ENCODE measurements at regions not wholly inside any gene's neighbourhood (a gene's known extent, or its start where the extent isn't known, plus 50 kb on each side); places are given as distances from the start of the nearest gene placed in this dataset.

- Histone ChIP-seq H3K4me1 (no peaks in the 10 kb centered on the region), H3K9me3 (no peaks in the 10 kb centered on the region), H3K4me3 (ENCODE audit: low read depth, low read length) (no peak overlapping the region), H3K36me3 (ENCODE audit: control insufficient read depth, insufficient read depth, low read length) (no peaks in the 10 kb centered on the region), H3K27me3 (replicated peaks; ENCODE audit: control insufficient read depth, insufficient read depth, low read length) (no peaks in the 10 kb centered on the region)
- CTCF ChIA-PET, result interaction anchor here (1.0 kb wide), 1 partner anchor 153 kb away, joined by 5 read pairs; no protein-coding TSS in a partner anchor
- intact Hi-C loops (cut with micrococcal nuclease; ENCODE audit: unreplicated experiment), result loop anchor here (1.0 to 5.0 kb wide), 4 partner anchors 154 to 498 kb away; no protein-coding TSS in a partner anchor
- BruUV-seq (replicated peaks), result no TSS peak
- no peak overlapping the region for H3K4me3 Mint-ChIP-seq (ENCODE audit: unreplicated experiment)
- TF ChIP-seq CTCF (IDR thresholded peaks at IDR 0.05; ENCODE audit: insufficient read depth in 1 of 2, low read depth in 1 of 2, low read length in 1 of 2, severe bottlenecking in 1 of 2, unreplicated experiment in 1 of 2), result peak; percentile 66 to 73
- H3K27me3 Mint-ChIP-seq (ENCODE audit: insufficient read depth, unreplicated experiment), result no peaks in the 10 kb centered on the region
- no peaks in the 10 kb centered on the region for H3K36me3 Mint-ChIP-seq (ENCODE audit: insufficient read depth, unreplicated experiment)
- POLR2A ChIA-PET, result no interaction called here
- no peaks in the 10 kb centered on the region for H3K9me3 Mint-ChIP-seq (ENCODE audit: unreplicated experiment)
- DNase-seq, result peak in 1 of 2 experiments; percentile 57
- H3K27ac Mint-ChIP-seq (ENCODE audit: unreplicated experiment), result no peak overlapping the region
- H3K4me1 Mint-ChIP-seq (ENCODE audit: low read depth, unreplicated experiment), result no peaks in the 10 kb centered on the region
Measured at GRCh38 chr3:87503900-87504498, 227.6 kb upstream of the POU1F1 start.

GRCh38 chr3:87501076-87501475 is 224.7 kb upstream of the POU1F1 start:
- CTCF ChIA-PET, result no interaction called here
- H3K27ac Mint-ChIP-seq (ENCODE audit: unreplicated experiment), result no peak overlapping the region
- no peaks in the 10 kb centered on the region for H3K9me3 Mint-ChIP-seq (ENCODE audit: unreplicated experiment)
- Histone ChIP-seq H3K9me3 (no peaks in the 10 kb centered on the region), H3K27me3 (replicated peaks; ENCODE audit: control insufficient read depth, insufficient read depth, low read length) (no peaks in the 10 kb centered on the region), H3K4me3 (ENCODE audit: low read depth, low read length) (no peak overlapping the region), H3K4me1 (no peaks in the 10 kb centered on the region), H3K36me3 (ENCODE audit: control insufficient read depth, insufficient read depth, low read length) (no peaks in the 10 kb centered on the region)
- intact Hi-C loops (cut with micrococcal nuclease; ENCODE audit: unreplicated experiment), result loop anchor here (5.0 kb wide), 1 partner anchor 501 kb away; no protein-coding TSS in a partner anchor
- no peaks in the 10 kb centered on the region for H3K4me1 Mint-ChIP-seq (ENCODE audit: low read depth, unreplicated experiment)
- no TSS peak for BruUV-seq (replicated peaks)
- H3K36me3 Mint-ChIP-seq (ENCODE audit: insufficient read depth, unreplicated experiment), result no peaks in the 10 kb centered on the region
- POLR2A ChIA-PET, result no interaction called here
- no peak for TF ChIP-seq CTCF (IDR thresholded peaks at IDR 0.05; ENCODE audit: insufficient read depth in 1 of 2, low read depth in 1 of 2, low read length in 1 of 2, severe bottlenecking in 1 of 2, unreplicated experiment in 1 of 2)
- no peak for DNase-seq
- no peaks in the 10 kb centered on the region for H3K27me3 Mint-ChIP-seq (ENCODE audit: insufficient read depth, unreplicated experiment)
- no peak overlapping the region for H3K4me3 Mint-ChIP-seq (ENCODE audit: unreplicated experiment)

GRCh38 chr3:87498358-87499080 is 222.1 kb upstream of the POU1F1 start:
- H3K36me3 Mint-ChIP-seq (ENCODE audit: insufficient read depth, unreplicated experiment), result no peaks in the 10 kb centered on the region
- no peak for DNase-seq
- H3K4me1 Mint-ChIP-seq (ENCODE audit: low read depth, unreplicated experiment), result no peaks in the 10 kb centered on the region
- no peaks in the 10 kb centered on the region for H3K9me3 ChIP-seq
- ChIA-PET POLR2A (no interaction called here), CTCF (no interaction called here)
- intact Hi-C loops (cut with micrococcal nuclease; ENCODE audit: unreplicated experiment), result no loop called here
- no peaks in the 10 kb centered on the region for H3K27me3 ChIP-seq (replicated peaks; ENCODE audit: control insufficient read depth, insufficient read depth, low read length)
- no TSS peak for BruUV-seq (replicated peaks)
- no peaks in the 10 kb centered on the region for H3K36me3 ChIP-seq (ENCODE audit: control insufficient read depth, insufficient read depth, low read length)
- no peak overlapping the region for H3K4me3 Mint-ChIP-seq (ENCODE audit: unreplicated experiment)
- no peak for TF ChIP-seq CTCF (IDR thresholded peaks at IDR 0.05; ENCODE audit: insufficient read depth in 1 of 2, low read depth in 1 of 2, low read length in 1 of 2, severe bottlenecking in 1 of 2, unreplicated experiment in 1 of 2)
- H3K27me3 Mint-ChIP-seq (ENCODE audit: insufficient read depth, unreplicated experiment), result peaks cover 3% of the 10 kb centered on the region
- no peak overlapping the region for H3K27ac Mint-ChIP-seq (ENCODE audit: unreplicated experiment)
- H3K4me3 ChIP-seq (ENCODE audit: low read depth, low read length), result no peak overlapping the region
- no peaks in the 10 kb centered on the region for H3K4me1 ChIP-seq
- H3K9me3 Mint-ChIP-seq (ENCODE audit: unreplicated experiment), result no peaks in the 10 kb centered on the region

Data from Caco-2 (cell line).